Mucosa of descending colon (tissue), 3 donors: ENCODE measurements at regions not wholly inside any gene's neighbourhood (a gene's known extent, or its start where the extent isn't known, plus 50 kb on each side); places are given as distances from the start of the nearest gene placed in this dataset.

ENCODE experiments used
- ATAC-seq: fragments of 200-7000 bp; cut with Tn5 transposase; one replicate; pipeline ENCODE4 v1.9.1; 2020; ENCODE audit warnings: mild to moderate bottlenecking, moderate library complexity
- DNase-seq, 3 donors: peaks; one replicate each; pipeline ENCODE4 v3.0.0-alpha.2; 2020
- H3K36me3 ChIP-seq: fragments of 200-600 bp; one replicate; pipeline ENCODE4 v1.8.0; 2021; ENCODE audit warnings: low read depth, mild to moderate bottlenecking
- H3K4me1 ChIP-seq: fragments of 200-600 bp; one replicate; pipeline ENCODE4 v1.8.0; 2021; ENCODE audit warnings: low read depth, mild to moderate bottlenecking
- H3K4me3 ChIP-seq: fragments of 200-600 bp; one replicate; pipeline ENCODE4 v1.8.0; 2021; ENCODE audit warnings: mild to moderate bottlenecking
- H3K9me3 ChIP-seq: fragments of 200-600 bp; one replicate; pipeline ENCODE4 v1.8.0; 2021; ENCODE audit warnings: mild to moderate bottlenecking
- intact Hi-C, 2 donors: fragments of 100-400 bp; cut with DNase I in 1 of 2; cut with micrococcal nuclease in 1 of 2; formaldehyde crosslinking; loops; one replicate each; pipeline versions ENCODE4 v1.11.0 to v1.11.1; 2022; cut with DNase I, micrococcal nuclease
- TF ChIP-seq, protein P1 (sequence below): fragments of 200-600 bp; IDR thresholded peaks from one replicate; pipeline ENCODE4 v1.8.0; 2022; ENCODE audit warnings: antibody characterized with exemption, mild to moderate bottlenecking
- donor health status: DM: no; HTN: no; CAD: no; lungs with moderate emphysema.
- donor health status: DM: no; HTN: no; CAD: no.
- donor health status: DM: no; HTN: yes; CAD: no.

DNA sequence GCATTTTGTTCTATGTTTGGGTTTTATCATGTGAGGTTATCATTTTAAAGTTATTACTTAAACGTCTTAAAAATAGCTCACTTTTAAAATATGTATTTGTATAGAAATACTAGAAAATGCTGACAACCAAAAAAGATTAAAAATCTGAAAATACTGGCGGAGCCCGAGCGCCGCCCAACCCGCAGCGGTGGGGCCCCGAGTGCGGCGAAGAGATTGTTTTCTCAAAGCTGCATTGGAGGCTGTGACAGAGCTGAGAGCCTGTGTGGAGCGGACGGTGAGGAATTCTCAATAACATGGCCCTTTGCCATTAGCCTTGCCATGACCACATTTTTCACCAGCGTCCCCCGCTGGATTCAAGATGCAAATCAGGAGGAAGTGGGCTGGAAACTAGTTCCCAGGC lies 255.4 kb downstream of the NKX6-1 start:
- intact Hi-C loops = no loop called here
- no peak overlapping the region for H3K4me3 ChIP-seq
- DNase-seq (no peak), ATAC-seq (no peak)
- no peaks in the 10 kb centered on the region for H3K9me3 ChIP-seq
- no peaks in the 10 kb centered on the region for H3K4me1 ChIP-seq
- TF ChIP-seq, protein P1, sequence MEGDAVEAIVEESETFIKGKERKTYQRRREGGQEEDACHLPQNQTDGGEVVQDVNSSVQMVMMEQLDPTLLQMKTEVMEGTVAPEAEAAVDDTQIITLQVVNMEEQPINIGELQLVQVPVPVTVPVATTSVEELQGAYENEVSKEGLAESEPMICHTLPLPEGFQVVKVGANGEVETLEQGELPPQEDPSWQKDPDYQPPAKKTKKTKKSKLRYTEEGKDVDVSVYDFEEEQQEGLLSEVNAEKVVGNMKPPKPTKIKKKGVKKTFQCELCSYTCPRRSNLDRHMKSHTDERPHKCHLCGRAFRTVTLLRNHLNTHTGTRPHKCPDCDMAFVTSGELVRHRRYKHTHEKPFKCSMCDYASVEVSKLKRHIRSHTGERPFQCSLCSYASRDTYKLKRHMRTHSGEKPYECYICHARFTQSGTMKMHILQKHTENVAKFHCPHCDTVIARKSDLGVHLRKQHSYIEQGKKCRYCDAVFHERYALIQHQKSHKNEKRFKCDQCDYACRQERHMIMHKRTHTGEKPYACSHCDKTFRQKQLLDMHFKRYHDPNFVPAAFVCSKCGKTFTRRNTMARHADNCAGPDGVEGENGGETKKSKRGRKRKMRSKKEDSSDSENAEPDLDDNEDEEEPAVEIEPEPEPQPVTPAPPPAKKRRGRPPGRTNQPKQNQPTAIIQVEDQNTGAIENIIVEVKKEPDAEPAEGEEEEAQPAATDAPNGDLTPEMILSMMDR = no peak
- H3K36me3 ChIP-seq = no peaks in the 10 kb centered on the region

DNA sequence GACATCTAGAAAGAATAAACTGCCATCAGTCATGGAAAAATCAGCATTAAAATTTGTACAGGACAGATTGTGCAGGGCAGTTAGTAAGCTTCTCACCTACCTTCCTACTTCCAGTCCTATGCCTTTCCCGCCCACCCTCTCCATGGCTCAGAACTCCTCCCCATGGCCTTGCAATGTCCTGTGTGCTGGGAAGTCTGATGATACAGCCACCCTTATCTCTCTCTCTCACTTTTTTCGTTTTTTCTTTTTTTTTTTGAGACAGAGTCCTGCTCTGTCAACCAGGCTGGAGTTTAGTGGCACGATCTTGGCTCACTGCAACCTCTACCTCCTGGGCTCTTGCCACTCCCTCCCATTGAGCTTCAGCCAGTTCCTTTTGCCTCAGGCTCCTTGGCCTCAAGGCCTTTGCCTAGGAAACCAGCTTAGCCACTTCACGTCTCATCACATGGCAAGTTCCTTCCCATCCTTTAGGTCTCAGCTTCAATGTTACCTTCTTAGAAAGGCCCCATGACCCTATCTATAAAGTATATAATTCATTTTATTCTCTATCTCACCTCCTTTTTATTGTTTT lies 259.7 kb downstream of the NKX6-1 start:
- H3K36me3 ChIP-seq = no peaks in the 10 kb centered on the region
- H3K9me3 ChIP-seq = no peaks in the 10 kb centered on the region
- no peak for DNase-seq
- H3K4me1 ChIP-seq = no peaks in the 10 kb centered on the region
- intact Hi-C loops = no loop called here
- no peak overlapping the region for H3K4me3 ChIP-seq
- TF ChIP-seq, protein P1 = no peak
- ATAC-seq = no peak

DNA sequence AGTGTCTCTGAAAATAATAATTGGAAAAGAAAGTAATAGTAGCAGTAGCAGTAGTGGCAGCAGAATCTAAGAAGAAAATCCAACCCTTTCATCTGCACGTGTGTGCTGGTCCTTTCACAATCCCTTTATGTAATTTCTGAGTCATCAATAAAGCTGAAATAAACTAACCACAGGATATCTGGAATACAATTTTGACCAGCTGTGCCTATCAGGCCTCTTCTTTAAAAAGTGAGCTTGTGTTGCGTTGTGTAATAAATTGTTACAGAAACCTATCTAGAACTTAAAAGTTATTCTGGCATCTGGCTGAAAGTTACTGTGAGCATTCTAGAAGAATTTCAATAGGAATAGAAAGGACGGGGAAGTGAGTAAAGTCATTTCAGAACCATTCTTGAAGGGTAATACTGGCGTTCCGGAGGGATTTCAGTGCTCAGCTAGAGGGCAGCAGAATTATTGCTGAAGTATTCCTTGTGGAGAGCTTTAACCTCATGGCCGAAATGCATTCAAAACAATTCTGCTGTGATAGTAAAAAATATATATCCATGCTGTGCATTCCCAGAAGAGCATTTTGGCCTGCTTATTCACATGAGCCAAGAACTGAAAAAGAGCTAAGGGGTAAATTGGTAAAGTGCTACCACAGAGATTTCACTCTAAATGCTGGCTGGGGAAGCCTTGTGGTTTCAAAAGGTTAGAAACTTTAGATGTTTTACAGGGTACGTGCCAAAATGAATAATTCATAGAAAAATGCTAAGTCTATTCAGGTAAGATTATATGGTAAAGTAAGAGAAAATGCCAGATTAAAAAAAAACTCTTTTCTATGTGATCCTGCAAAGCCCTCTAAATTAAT lies 260.6 kb downstream of the NKX6-1 start:
- no peak for ATAC-seq
- TF ChIP-seq, protein P1 = no peak
- H3K4me3 ChIP-seq = no peak overlapping the region
- H3K4me1 ChIP-seq = no peaks in the 10 kb centered on the region
- no peak for DNase-seq
- H3K36me3 ChIP-seq = no peaks in the 10 kb centered on the region
- H3K9me3 ChIP-seq = no peaks in the 10 kb centered on the region
- intact Hi-C loops = no loop called here

DNA sequence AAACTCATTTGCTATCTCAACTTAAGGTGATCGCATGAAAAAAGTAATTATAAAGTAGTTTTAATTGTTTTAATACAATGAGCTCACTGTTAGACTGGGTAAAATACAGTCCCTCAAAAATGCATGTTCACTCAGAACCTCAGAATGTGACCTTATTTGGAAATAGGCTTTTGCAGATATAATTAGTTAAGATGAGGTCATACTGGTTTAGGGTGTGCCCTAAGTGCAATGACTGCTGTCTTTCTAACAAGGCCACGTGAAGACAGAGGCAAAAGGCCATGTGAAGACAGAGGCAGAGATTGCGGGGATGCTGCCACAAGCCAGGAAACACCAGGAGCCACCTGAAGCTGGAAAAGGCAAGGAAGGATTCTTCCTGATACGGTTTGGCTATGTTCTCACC lies 262.1 kb downstream of the NKX6-1 start:
- TF ChIP-seq, protein P1 = no peak
- no peak for DNase-seq
- intact Hi-C loops = no loop called here
- no peak for ATAC-seq
- Histone ChIP-seq H3K4me1 (no peaks in the 10 kb centered on the region), H3K4me3 (no peak overlapping the region), H3K36me3 (no peaks in the 10 kb centered on the region), H3K9me3 (no peaks in the 10 kb centered on the region)

DNA sequence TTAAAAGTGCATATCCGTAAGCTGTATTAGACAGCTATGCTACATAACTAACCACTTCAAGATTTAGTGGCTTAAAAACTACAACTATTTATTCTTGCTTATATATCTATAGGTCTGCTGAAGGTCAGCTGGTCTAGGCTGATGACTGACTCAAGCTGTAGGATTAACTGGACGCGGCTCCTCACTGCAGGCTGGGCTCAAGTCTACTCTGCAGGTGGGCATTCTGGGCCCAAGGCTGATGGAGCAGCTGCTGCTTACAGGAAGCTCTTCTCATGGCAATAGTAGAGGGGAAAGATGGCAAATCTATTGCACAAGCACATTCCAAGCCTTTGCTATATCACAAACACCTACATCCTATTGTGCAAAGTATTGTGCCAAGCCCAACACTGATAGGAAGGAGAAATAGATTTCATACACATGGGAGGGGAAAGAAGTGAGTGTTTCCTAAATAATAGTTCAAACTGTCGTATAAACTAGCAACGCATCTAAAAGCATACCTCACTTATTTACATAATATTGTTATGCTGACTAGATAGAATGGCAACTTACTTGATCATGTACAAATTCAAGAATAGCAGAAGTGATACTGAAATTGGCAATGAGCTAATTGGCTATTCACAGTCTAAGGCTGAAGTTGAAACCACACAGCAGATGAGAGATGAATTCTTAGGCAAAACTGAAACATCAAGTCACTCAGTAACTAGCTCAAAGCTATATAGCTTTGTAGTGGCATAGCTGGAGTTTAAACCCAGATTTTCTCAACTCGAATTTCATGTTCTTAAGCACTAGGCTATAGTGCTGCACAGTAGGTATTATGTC lies 263.8 kb downstream of the NKX6-1 start:
- TF ChIP-seq, protein P1 = no peak
- H3K4me3 ChIP-seq = no peak overlapping the region
- ATAC-seq (no peak), DNase-seq (no peak)
- no peaks in the 10 kb centered on the region for H3K4me1 ChIP-seq
- H3K9me3 ChIP-seq = no peaks in the 10 kb centered on the region
- intact Hi-C loops = no loop called here
- H3K36me3 ChIP-seq = no peaks in the 10 kb centered on the region
